ENCODE measurements at regions not wholly inside any gene's neighbourhood (a gene's known extent, or its start where the extent isn't known, plus 50 kb on each side); places are given as distances from the start of the nearest gene placed in this dataset.
A peak's percentile ranks its signal among the peaks of the same experiment; 100 is the strongest.

DNA sequence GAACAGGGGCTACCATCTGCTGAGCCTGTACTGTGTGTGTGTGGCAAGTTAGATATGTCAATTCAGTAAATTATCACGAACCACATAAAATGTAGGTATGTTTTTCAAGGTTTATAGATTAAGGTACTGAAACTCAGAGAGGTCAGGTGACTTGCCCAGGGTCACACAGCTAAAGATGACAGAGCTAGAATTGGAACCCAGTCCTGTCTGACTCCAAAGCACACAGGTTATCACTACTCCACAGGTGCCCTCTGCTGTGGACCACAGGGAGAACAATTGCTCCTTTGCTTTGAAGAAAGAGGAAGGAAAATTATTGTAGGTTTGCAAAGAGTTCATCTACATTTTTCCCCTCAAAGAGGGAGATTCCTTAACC is 229.7 kb upstream of the AGAP1 start:
- intact Hi-C loops (cut with micrococcal nuclease): no loop called here
- no peaks in the 10 kb centered on the region for H3K9me3 Mint-ChIP-seq
- DNase-seq: no peak
- no peaks in the 10 kb centered on the region for H3K36me3 Mint-ChIP-seq (ENCODE audit: low read depth)
- H3K27me3 Mint-ChIP-seq (ENCODE audit: low read depth): peaks cover 39% of the 10 kb centered on the region
- H3K4me1 Mint-ChIP-seq (ENCODE audit: low read depth): no peaks in the 10 kb centered on the region
- no peak overlapping the region for H3K27ac Mint-ChIP-seq
- H3K4me3 Mint-ChIP-seq: no peak overlapping the region
- CTCF ChIA-PET: no interaction called here

GRCh38 chr2:235264512-235264911 is 229.3 kb upstream of the AGAP1 start:
- no peak overlapping the region for H3K4me3 Mint-ChIP-seq
- H3K27me3 Mint-ChIP-seq (ENCODE audit: low read depth): peaks cover 43% of the 10 kb centered on the region
- no peaks in the 10 kb centered on the region for H3K4me1 Mint-ChIP-seq (ENCODE audit: low read depth)
- H3K36me3 Mint-ChIP-seq (ENCODE audit: low read depth): no peaks in the 10 kb centered on the region
- no peak for DNase-seq
- intact Hi-C loops (cut with micrococcal nuclease): no loop called here
- H3K9me3 Mint-ChIP-seq: no peaks in the 10 kb centered on the region
- CTCF ChIA-PET: no interaction called here
- no peak overlapping the region for H3K27ac Mint-ChIP-seq

- H3K9me3 Mint-ChIP-seq: no peaks in the 10 kb centered on the region
- no peak overlapping the region for H3K27ac Mint-ChIP-seq
- H3K4me1 Mint-ChIP-seq (ENCODE audit: low read depth): peaks cover under 1% of the 10 kb centered on the region
- H3K4me3 Mint-ChIP-seq: no peak overlapping the region
- H3K36me3 Mint-ChIP-seq (ENCODE audit: low read depth): no peaks in the 10 kb centered on the region
- no peak for DNase-seq
- H3K27me3 Mint-ChIP-seq (ENCODE audit: low read depth): peaks cover 53% of the 10 kb centered on the region
- intact Hi-C loops (cut with micrococcal nuclease): no loop called here
- CTCF ChIA-PET: no interaction called here
These were observed 228.4 kb upstream of the AGAP1 start for GRCh38 chr2:235265348-235265965.

DNA sequence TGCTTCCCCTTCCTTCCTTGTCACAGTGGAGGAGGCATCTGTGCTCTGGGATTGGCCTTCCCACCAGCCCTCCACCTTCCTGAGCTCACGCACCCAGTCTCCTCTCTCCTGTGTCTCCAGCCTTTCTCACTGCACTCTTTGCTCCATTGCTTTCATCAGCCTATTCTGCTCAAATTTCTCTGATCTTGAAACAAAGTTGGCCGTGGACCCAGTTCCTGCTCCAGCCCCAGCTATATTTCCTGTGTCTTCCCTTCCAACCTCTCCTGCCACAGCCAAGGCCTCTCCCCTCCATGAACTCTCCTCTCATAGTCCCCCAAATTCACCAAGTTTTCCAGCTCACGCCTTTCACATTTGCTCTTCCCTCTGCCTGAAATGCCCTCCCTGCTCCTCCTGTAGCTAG is 226.6 kb upstream of the AGAP1 start:
- no peak for DNase-seq
- Mint-ChIP-seq H3K36me3 (ENCODE audit: low read depth) (no peaks in the 10 kb centered on the region), H3K27me3 (ENCODE audit: low read depth) (peaks cover 63% of the 10 kb centered on the region), H3K4me3 (no peak overlapping the region), H3K27ac (no peak overlapping the region), H3K4me1 (ENCODE audit: low read depth) (peaks cover 4% of the 10 kb centered on the region), H3K9me3 (no peaks in the 10 kb centered on the region)
- CTCF ChIA-PET: no interaction called here
- intact Hi-C loops (cut with micrococcal nuclease): no loop called here

- Mint-ChIP-seq H3K27me3 (ENCODE audit: low read depth) (peaks cover 62% of the 10 kb centered on the region), H3K27ac (no peak overlapping the region)
- intact Hi-C loops (cut with micrococcal nuclease): no loop called here
These were observed 225.3 kb upstream of the AGAP1 start for GRCh38 chr2:235268535-235268934.

DNA sequence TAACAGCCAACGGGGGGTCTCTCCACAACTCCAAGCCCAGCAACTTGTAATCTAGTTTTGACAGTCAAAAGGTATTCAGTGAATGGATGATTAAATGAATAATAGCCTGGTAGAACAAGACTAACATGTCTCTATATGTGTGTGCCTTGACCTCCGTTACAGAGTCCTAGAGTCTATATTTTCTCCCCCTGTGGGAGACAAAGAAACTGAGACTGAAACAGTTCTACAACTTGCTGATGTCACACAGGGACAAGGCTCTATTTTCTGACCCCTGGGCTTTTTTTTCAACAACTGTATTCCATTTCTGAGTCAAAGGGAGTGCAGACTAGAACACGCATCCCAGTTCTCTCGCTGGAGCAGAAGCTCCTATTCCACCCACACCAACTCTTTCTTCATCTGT is 223.6 kb upstream of the AGAP1 start:
- no peak for DNase-seq
- no peak overlapping the region for H3K4me3 Mint-ChIP-seq
- peaks cover 62% of the 10 kb centered on the region for H3K27me3 Mint-ChIP-seq (ENCODE audit: low read depth)
- H3K27ac Mint-ChIP-seq: no peak overlapping the region
- intact Hi-C loops (cut with micrococcal nuclease): no loop called here
- CTCF ChIA-PET: interaction anchor here (0.5 to 1.0 kb wide), 2 partner anchors 136 to 203 kb away, joined by 3 read pairs; no protein-coding TSS in a partner anchor
- H3K36me3 Mint-ChIP-seq (ENCODE audit: low read depth): no peaks in the 10 kb centered on the region
- H3K4me1 Mint-ChIP-seq (ENCODE audit: low read depth): peaks cover 4% of the 10 kb centered on the region
- H3K9me3 Mint-ChIP-seq: no peaks in the 10 kb centered on the region

More at GRCh38 chr2:235268535-235268934, 225.3 kb upstream of the AGAP1 start:
- no peaks in the 10 kb centered on the region for H3K36me3 Mint-ChIP-seq (ENCODE audit: low read depth)
- no peak overlapping the region for H3K4me3 Mint-ChIP-seq
- CTCF ChIA-PET: no interaction called here
- peaks cover 4% of the 10 kb centered on the region for H3K4me1 Mint-ChIP-seq (ENCODE audit: low read depth)
- no peak for DNase-seq
- H3K9me3 Mint-ChIP-seq: no peaks in the 10 kb centered on the region

DNA sequence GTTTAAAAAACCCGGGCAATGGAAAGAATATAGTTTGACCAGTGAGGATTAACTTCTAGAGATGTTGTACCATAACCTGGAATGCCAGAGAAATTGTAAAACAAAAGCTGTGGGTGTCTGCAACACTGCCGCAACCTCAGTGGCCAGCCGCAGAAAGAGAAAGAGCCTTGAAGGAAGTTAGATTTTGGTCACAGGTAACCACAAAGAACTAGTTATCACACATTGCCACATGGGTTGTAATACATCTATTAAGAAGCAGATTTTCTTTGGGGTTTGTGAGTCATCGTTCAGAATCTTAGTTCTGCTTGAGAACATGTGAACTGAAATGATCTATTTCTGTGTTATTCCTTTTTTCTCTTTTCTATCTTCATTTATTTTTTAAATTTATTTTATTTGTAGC is 222.9 kb upstream of the AGAP1 start:
- H3K27ac Mint-ChIP-seq: no peak overlapping the region
- H3K27me3 Mint-ChIP-seq (ENCODE audit: low read depth): peaks cover 62% of the 10 kb centered on the region
- H3K4me1 Mint-ChIP-seq (ENCODE audit: low read depth): peaks cover 4% of the 10 kb centered on the region
- H3K36me3 Mint-ChIP-seq (ENCODE audit: low read depth): no peaks in the 10 kb centered on the region
- DNase-seq: peak; percentile 56
- H3K9me3 Mint-ChIP-seq: no peaks in the 10 kb centered on the region
- CTCF ChIA-PET: interaction anchor here (0.7 to 1.0 kb wide), 2 partner anchors 137 to 998 kb away, joined by 3 read pairs; no protein-coding TSS in a partner anchor
- intact Hi-C loops (cut with micrococcal nuclease): no loop called here
- no peak overlapping the region for H3K4me3 Mint-ChIP-seq

GRCh38 chr2:235271936-235272335 is 221.9 kb upstream of the AGAP1 start:
- intact Hi-C loops (cut with micrococcal nuclease): no loop called here
- DNase-seq: no peak
- Mint-ChIP-seq H3K36me3 (ENCODE audit: low read depth) (no peaks in the 10 kb centered on the region), H3K9me3 (no peaks in the 10 kb centered on the region), H3K27ac (no peak overlapping the region), H3K4me3 (no peak overlapping the region), H3K4me1 (ENCODE audit: low read depth) (peaks cover 4% of the 10 kb centered on the region), H3K27me3 (ENCODE audit: low read depth) (peaks cover 58% of the 10 kb centered on the region)
- CTCF ChIA-PET: no interaction called here

DNA sequence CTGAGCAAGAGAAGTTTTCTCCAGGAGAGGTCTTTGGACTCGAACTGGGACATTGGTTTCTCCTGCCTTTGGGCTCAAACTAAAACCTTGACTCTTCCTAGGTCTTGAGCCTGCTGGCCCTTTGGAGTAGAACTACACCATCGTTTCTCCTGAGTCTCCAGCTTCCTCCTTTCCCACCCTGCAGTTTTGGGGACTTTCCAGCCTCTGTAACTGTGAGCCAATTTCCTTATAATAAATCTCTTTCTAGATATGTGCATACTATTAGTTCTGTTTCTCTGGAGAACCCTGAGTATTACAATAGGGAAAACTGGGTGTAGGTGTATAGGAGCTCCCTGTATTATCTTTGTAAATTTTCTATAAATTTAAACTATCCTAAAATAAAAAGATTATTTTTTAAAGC is 219.8 kb upstream of the AGAP1 start:
- DNase-seq: no peak
- intact Hi-C loops (cut with micrococcal nuclease): no loop called here
- H3K4me3 Mint-ChIP-seq: no peak overlapping the region
- no peak overlapping the region for H3K27ac Mint-ChIP-seq
- no peaks in the 10 kb centered on the region for H3K36me3 Mint-ChIP-seq (ENCODE audit: low read depth)
- peaks cover 41% of the 10 kb centered on the region for H3K27me3 Mint-ChIP-seq (ENCODE audit: low read depth)
- no peaks in the 10 kb centered on the region for H3K9me3 Mint-ChIP-seq
- CTCF ChIA-PET: no interaction called here
- peaks cover 4% of the 10 kb centered on the region for H3K4me1 Mint-ChIP-seq (ENCODE audit: low read depth)

DNA sequence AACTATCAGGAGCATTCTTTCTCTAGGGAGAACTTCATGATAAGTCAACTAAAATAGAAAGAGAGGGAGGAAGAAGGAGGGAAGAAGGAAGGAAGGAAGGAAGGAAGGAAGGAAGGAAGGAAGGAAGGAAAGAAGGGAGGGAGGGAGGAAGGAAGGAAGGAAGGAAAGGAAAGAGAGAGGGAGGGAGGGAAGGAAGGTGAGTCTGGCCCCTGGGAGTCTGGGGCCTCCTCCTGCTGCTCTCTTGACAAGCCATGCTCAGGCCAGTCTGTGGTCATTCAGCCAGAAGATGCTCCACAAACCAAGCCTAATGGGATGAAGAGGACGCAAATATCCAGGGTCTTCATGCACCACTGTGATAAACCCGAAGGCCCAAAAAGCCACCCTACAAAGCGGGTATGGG is 216.4 kb upstream of the AGAP1 start:
- CTCF ChIA-PET: no interaction called here
- Mint-ChIP-seq H3K9me3 (no peaks in the 10 kb centered on the region), H3K36me3 (ENCODE audit: low read depth) (no peaks in the 10 kb centered on the region), H3K4me3 (no peak overlapping the region), H3K27me3 (ENCODE audit: low read depth) (peaks cover 18% of the 10 kb centered on the region), H3K4me1 (ENCODE audit: low read depth) (no peaks in the 10 kb centered on the region), H3K27ac (no peak overlapping the region)
- no peak for DNase-seq
- intact Hi-C loops (cut with micrococcal nuclease): no loop called here

DNA sequence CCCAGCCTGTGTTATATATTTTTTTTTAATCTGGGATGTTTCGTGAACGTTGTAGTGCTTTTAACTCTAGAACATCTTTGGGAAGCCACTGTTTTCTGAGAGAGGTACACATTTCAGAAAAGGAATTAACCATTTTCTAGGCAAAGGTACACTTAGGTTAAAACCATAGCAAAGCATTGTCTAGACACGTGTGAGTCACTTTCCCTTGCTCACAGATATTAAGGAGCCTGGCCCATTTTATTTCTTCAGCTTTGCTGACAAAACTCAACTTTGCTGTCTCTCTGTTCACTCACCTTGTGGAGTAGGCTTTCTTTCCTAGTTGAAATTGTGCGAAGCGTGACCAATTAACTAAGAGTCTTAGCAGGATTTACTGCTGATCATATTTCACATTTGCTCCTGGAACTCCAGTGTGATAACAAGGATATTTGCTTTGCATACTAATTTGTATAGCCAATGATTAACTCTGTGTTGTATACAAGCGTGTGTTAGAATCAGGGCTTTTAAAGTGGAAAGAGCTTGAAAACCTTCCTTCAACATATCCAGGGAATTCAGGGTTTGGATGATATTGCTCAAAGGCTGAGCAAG is 215.0 kb upstream of the AGAP1 start:
- CTCF ChIA-PET: no interaction called here
- intact Hi-C loops (cut with micrococcal nuclease): no loop called here
- Mint-ChIP-seq H3K4me1 (ENCODE audit: low read depth) (no peaks in the 10 kb centered on the region), H3K4me3 (no peak overlapping the region), H3K27ac (no peak overlapping the region), H3K9me3 (no peaks in the 10 kb centered on the region), H3K27me3 (ENCODE audit: low read depth) (peaks cover 15% of the 10 kb centered on the region), H3K36me3 (ENCODE audit: low read depth) (no peaks in the 10 kb centered on the region)
- no peak for DNase-seq

DNA sequence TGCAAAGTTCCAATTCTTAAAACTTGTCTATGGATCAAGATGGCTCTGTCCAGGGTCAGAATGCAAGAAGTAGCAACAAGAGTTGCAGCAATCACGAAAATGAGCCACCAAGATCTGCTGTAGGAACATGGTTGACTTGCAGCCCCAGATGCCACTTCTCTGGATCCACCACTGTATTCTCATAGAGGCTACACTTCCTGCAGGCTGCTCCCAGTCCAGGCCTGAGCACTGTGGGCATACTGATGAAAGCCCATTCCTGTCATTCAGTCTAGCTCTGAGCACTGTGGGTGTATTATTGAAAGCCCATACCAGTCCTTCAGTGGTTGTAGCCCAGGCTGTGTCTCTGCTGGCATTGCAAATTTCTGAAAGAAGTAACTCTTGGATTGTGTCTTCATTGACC is 213.9 kb upstream of the AGAP1 start:
- no peak overlapping the region for H3K27ac Mint-ChIP-seq
- DNase-seq: no peak

DNA sequence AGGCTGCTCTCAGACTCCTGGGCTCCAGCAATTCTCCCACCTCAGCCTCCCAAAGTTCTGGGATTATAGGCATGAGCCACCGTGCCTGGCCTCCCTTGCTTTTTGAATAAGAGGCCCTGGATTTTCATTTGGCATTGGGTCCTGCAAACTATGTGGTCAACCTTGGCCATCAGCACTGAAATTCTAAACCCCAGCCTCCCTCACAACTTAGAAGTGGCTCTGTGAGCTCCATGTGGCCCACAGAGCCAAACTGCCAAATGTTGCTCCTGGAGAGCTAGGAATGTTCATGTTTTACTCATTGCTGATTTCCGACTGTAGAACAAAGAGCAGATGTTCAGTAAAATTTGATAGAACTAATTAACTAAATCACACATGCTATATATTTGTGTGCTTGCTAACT is 210.6 kb upstream of the AGAP1 start:
- Mint-ChIP-seq H3K9me3 (peaks cover 3% of the 10 kb centered on the region), H3K36me3 (ENCODE audit: low read depth) (no peaks in the 10 kb centered on the region), H3K4me3 (no peak overlapping the region), H3K4me1 (ENCODE audit: low read depth) (no peaks in the 10 kb centered on the region), H3K27ac (no peak overlapping the region), H3K27me3 (ENCODE audit: low read depth) (peaks cover 15% of the 10 kb centered on the region)
- intact Hi-C loops (cut with micrococcal nuclease): no loop called here
- DNase-seq: no peak
- CTCF ChIA-PET: no interaction called here

More for the DNA sequence above, 213.9 kb upstream of the AGAP1 start:
- intact Hi-C loops (cut with micrococcal nuclease): no loop called here
- Mint-ChIP-seq H3K4me3 (no peak overlapping the region), H3K27me3 (ENCODE audit: low read depth) (peaks cover 16% of the 10 kb centered on the region), H3K36me3 (ENCODE audit: low read depth) (no peaks in the 10 kb centered on the region), H3K9me3 (no peaks in the 10 kb centered on the region), H3K4me1 (ENCODE audit: low read depth) (no peaks in the 10 kb centered on the region)
- CTCF ChIA-PET: no interaction called here

Measured in activated naive CD4-positive, alpha-beta T cell treated with anti-CD3 and anti-CD28 coated beads for 36 hours (primary cell).